ENCODE measurements at regions not wholly inside any gene's neighbourhood (a gene's known extent, or its start where the extent isn't known, plus 50 kb on each side); places are given as distances from the start of the nearest gene placed in this dataset.

GRCh38 chr13:105031306-105031705 lies 1504.2 kb downstream of the EFNB2 start:
- intact Hi-C loops (cut with DNase I; ENCODE audit: low total_unique reads) = no loop called here
- no peaks in the 10 kb centered on the region for H3K9me3 ChIP-seq
- no peak overlapping the region for H3K27ac ChIP-seq
- TF ChIP-seq POLR2A (IDR thresholded peaks at IDR 0.05) (no peak), CTCF (IDR thresholded peaks at IDR 0.05) (no peak)
- no peaks in the 10 kb centered on the region for H3K36me3 ChIP-seq
- H3K4me3 ChIP-seq = no peak overlapping the region
- DNase-seq = no peak
- no peaks in the 10 kb centered on the region for H3K4me1 ChIP-seq
- H3K27me3 ChIP-seq = no peaks in the 10 kb centered on the region

- Histone ChIP-seq H3K36me3 (no peaks in the 10 kb centered on the region), H3K27me3 (no peaks in the 10 kb centered on the region), H3K9me3 (no peaks in the 10 kb centered on the region), H3K27ac (no peak overlapping the region), H3K4me3 (no peak overlapping the region), H3K4me1 (no peaks in the 10 kb centered on the region)
- TF ChIP-seq POLR2A (IDR thresholded peaks at IDR 0.05) (no peak), CTCF (IDR thresholded peaks at IDR 0.05) (no peak)
- intact Hi-C loops (cut with DNase I; ENCODE audit: low total_unique reads) = no loop called here
- no peak for DNase-seq
Measured at GRCh38 chr13:105030851-105031250, 1504.6 kb downstream of the EFNB2 start.

- Histone ChIP-seq H3K9me3 (no peaks in the 10 kb centered on the region), H3K36me3 (no peaks in the 10 kb centered on the region), H3K27me3 (no peaks in the 10 kb centered on the region), H3K27ac (no peak overlapping the region), H3K4me3 (no peak overlapping the region), H3K4me1 (no peaks in the 10 kb centered on the region)
- intact Hi-C loops (cut with DNase I; ENCODE audit: low total_unique reads) = no loop called here
- DNase-seq = no peak
- TF ChIP-seq POLR2A (IDR thresholded peaks at IDR 0.05) = no peak
- TF ChIP-seq CTCF (IDR thresholded peaks at IDR 0.05) = no peak
Measured at GRCh38 chr13:105019073-105019472, 1516.4 kb downstream of the EFNB2 start.

- Histone ChIP-seq H3K27ac (no peak overlapping the region), H3K4me1 (no peaks in the 10 kb centered on the region), H3K4me3 (no peak overlapping the region), H3K9me3 (no peaks in the 10 kb centered on the region), H3K36me3 (no peaks in the 10 kb centered on the region), H3K27me3 (no peaks in the 10 kb centered on the region)
- no peak for DNase-seq
- intact Hi-C loops (cut with DNase I; ENCODE audit: low total_unique reads) = no loop called here
- no peak for TF ChIP-seq POLR2A (IDR thresholded peaks at IDR 0.05)
- no peak for TF ChIP-seq CTCF (IDR thresholded peaks at IDR 0.05)
Measured at GRCh38 chr13:105016266-105016665, 1519.2 kb downstream of the EFNB2 start.

GRCh38 chr13:105008604-105009003 lies 1526.9 kb downstream of the EFNB2 start:
- intact Hi-C loops (cut with DNase I; ENCODE audit: low total_unique reads) = no loop called here
- no peaks in the 10 kb centered on the region for H3K27me3 ChIP-seq
- no peaks in the 10 kb centered on the region for H3K36me3 ChIP-seq
- no peak overlapping the region for H3K4me3 ChIP-seq
- TF ChIP-seq POLR2A (IDR thresholded peaks at IDR 0.05) = no peak
- TF ChIP-seq CTCF (IDR thresholded peaks at IDR 0.05) = no peak
- H3K4me1 ChIP-seq = no peaks in the 10 kb centered on the region
- DNase-seq = no peak
- no peaks in the 10 kb centered on the region for H3K9me3 ChIP-seq
- no peak overlapping the region for H3K27ac ChIP-seq
